ENCODE measurements at regions not wholly inside any gene's neighbourhood (a gene's known extent, or its start where the extent isn't known, plus 50 kb on each side); places are given as distances from the start of the nearest gene placed in this dataset.

GRCh38 chr1:114314576-114314975, 160.9 kb upstream of the SYT6 start:
- H3K9ac ChIP-seq (ENCODE audit: insufficient read depth in 1 of 2, low read depth in 2 of 2, low read length in 2 of 2): no peak overlapping the region
- H3K9me1 ChIP-seq (ENCODE audit: control insufficient read depth, insufficient read depth, low read length): no peaks in the 10 kb centered on the region
- DNase-seq (ENCODE audit: extremely low read depth in 1 of 4, low spot score in 3 of 4): no peak
- intact Hi-C loops (cut with micrococcal nuclease): no loop called here
- no peaks in the 10 kb centered on the region for H3K79me2 ChIP-seq (ENCODE audit: control insufficient read depth, insufficient read depth, low read length)
- ChIA-PET CTCF (ENCODE audit: low intra/inter-chr PET ratio) (no interaction called here), POLR2A (interaction anchor here (0.8 kb wide), 1 partner anchor 10 kb away, joined by 3 read pairs; no protein-coding TSS in a partner anchor)
- peaks cover 2 to 3% of the 10 kb centered on the region in 2 experiments; a peak in 1 of 5 replicates for H3K27me3 ChIP-seq (ENCODE audit: control insufficient read depth in 2 of 2, insufficient read depth in 2 of 2, low read length in 2 of 2)
- H3K9me3 ChIP-seq (replicated peaks; ENCODE audit: control insufficient read depth, insufficient read depth, low read depth, low read length): no peaks in the 10 kb centered on the region
- no peak for FAIRE-seq
- in situ Hi-C loops (cut with MboI): no loop called here
- H4K20me1 ChIP-seq (replicated peaks; ENCODE audit: control insufficient read depth, insufficient read depth, low read length): no peaks in the 10 kb centered on the region
- H3K4me2 ChIP-seq (ENCODE audit: insufficient read depth, low read length): no peak overlapping the region
- no peak overlapping the region for H2AFZ ChIP-seq (ENCODE audit: low read depth, low read length)
- BruUV-seq (replicated peaks): no TSS peak
- no peak for ATAC-seq
- WGBS (ENCODE audit: insufficient coverage, low coverage, missing lambda C conversion rate): 1% methylated on average over 3 of the region's 3 CpGs
- H3K4me1 ChIP-seq (replicated peaks in 1 of 2; ENCODE audit: control insufficient read depth in 2 of 2, insufficient read depth in 2 of 2, low read length in 2 of 2): no peaks in the 10 kb centered on the region
- H3K4me3 ChIP-seq: no peak overlapping the region
- H3K27ac ChIP-seq (ENCODE audit: extremely low read depth, low read depth, low read length): no peak overlapping the region
- no peaks in the 10 kb centered on the region for H3K36me3 ChIP-seq (ENCODE audit: control insufficient read depth, insufficient read depth, low read length)
- TF ChIP-seq JUN (IDR thresholded peaks at IDR 0.05; ENCODE audit: borderline replicate concordance, low read depth, low read length): no peak
- TF ChIP-seq JUN (CRISPR knock-in tag; IDR thresholded peaks at IDR 0.05; ENCODE audit: borderline replicate concordance): no peak
- TF ChIP-seq GTF3C2 (IDR thresholded peaks at IDR 0.05; ENCODE audit: borderline replicate concordance, extremely low read depth, insufficient read length): no peak
- TF ChIP-seq BHLHE40 (IDR thresholded peaks at IDR 0.05; ENCODE audit: low read length): no peak
- TF ChIP-seq CREB1 (IDR thresholded peaks at IDR 0.05): no peak
- TF ChIP-seq CREB1 (CRISPR knock-in tag; IDR thresholded peaks at IDR 0.05): no peak
- TF ChIP-seq ZNF143 (CRISPR knock-in tag; IDR thresholded peaks at IDR 0.05): no peak
- TF ChIP-seq AFF4 (CRISPR knock-in tag; IDR thresholded peaks at IDR 0.05): no peak
- no peak for TF ChIP-seq RNF219 (CRISPR knock-in tag; IDR thresholded peaks at IDR 0.05)
- TF ChIP-seq ZC3H4 (CRISPR knock-in tag; IDR thresholded peaks at IDR 0.05; ENCODE audit: borderline replicate concordance): no peak
- TF ChIP-seq KDM5B (IDR thresholded peaks at IDR 0.05; ENCODE audit: insufficient replicate concordance, low read depth, low read length): no peak
- no peak for TF ChIP-seq MNT (conservative IDR thresholded peaks at IDR 0.05)

All from K562 (cell line).